ENCODE measurements at regions not wholly inside any gene's neighbourhood (a gene's known extent, or its start where the extent isn't known, plus 50 kb on each side); places are given as distances from the start of the nearest gene placed in this dataset.
A peak's percentile ranks its signal among the peaks of the same experiment; 100 is the strongest.

- TF ChIP-seq CTCF (IDR thresholded peaks at IDR 0.05) (peak; percentile 9 to 37 (median 33)), POLR2A (IDR thresholded peaks at IDR 0.05) (no peak)
- intact Hi-C loops (cut with DNase I; ENCODE audit: low total_unique reads), result no loop called here
- no peak overlapping the region for H3K4me3 ChIP-seq
- no peaks in the 10 kb centered on the region for H3K4me1 ChIP-seq
- H3K9me3 ChIP-seq, result no peaks in the 10 kb centered on the region
- no peaks in the 10 kb centered on the region for H3K36me3 ChIP-seq
- DNase-seq, result no peak
- no peak overlapping the region for H3K27ac ChIP-seq
- H3K27me3 ChIP-seq, result no peaks in the 10 kb centered on the region
Observed at GRCh38 chr2:165016772-165017411, 61.6 kb upstream of the SLC38A11 start.

GRCh38 chr2:165015052-165015642 lies 59.8 kb upstream of the SLC38A11 start:
- no peaks in the 10 kb centered on the region for H3K27me3 ChIP-seq
- H3K4me1 ChIP-seq, result no peaks in the 10 kb centered on the region
- no peak overlapping the region for H3K27ac ChIP-seq
- intact Hi-C loops (cut with DNase I; ENCODE audit: low total_unique reads), result no loop called here
- no peaks in the 10 kb centered on the region for H3K36me3 ChIP-seq
- peak; percentile 36 to 62 (median 46) for TF ChIP-seq CTCF (IDR thresholded peaks at IDR 0.05)
- TF ChIP-seq POLR2A (IDR thresholded peaks at IDR 0.05), result no peak
- H3K9me3 ChIP-seq, result no peaks in the 10 kb centered on the region
- no peak overlapping the region for H3K4me3 ChIP-seq
- DNase-seq, result peak in 1 of 2 donors; percentile 31

GRCh38 chr2:165013944-165014619 lies 58.8 kb upstream of the SLC38A11 start:
- no peaks in the 10 kb centered on the region for H3K9me3 ChIP-seq
- no peak overlapping the region for H3K4me3 ChIP-seq
- H3K4me1 ChIP-seq, result no peaks in the 10 kb centered on the region
- H3K27ac ChIP-seq, result no peak overlapping the region
- intact Hi-C loops (cut with DNase I; ENCODE audit: low total_unique reads), result no loop called here
- TF ChIP-seq CTCF (IDR thresholded peaks at IDR 0.05) (no peak), POLR2A (IDR thresholded peaks at IDR 0.05) (no peak)
- H3K27me3 ChIP-seq, result no peaks in the 10 kb centered on the region
- DNase-seq, result no peak
- H3K36me3 ChIP-seq, result no peaks in the 10 kb centered on the region

- DNase-seq, result no peak
- no peaks in the 10 kb centered on the region for H3K9me3 ChIP-seq
- TF ChIP-seq POLR2A (IDR thresholded peaks at IDR 0.05) (no peak), CTCF (IDR thresholded peaks at IDR 0.05) (no peak)
- H3K36me3 ChIP-seq, result no peaks in the 10 kb centered on the region
- no peak overlapping the region for H3K4me3 ChIP-seq
- H3K27me3 ChIP-seq, result no peaks in the 10 kb centered on the region
- intact Hi-C loops (cut with DNase I; ENCODE audit: low total_unique reads), result no loop called here
- H3K27ac ChIP-seq, result no peak overlapping the region
- H3K4me1 ChIP-seq, result no peaks in the 10 kb centered on the region
Observed at GRCh38 chr2:165011199-165011598, 55.9 kb upstream of the SLC38A11 start.

- Histone ChIP-seq H3K4me1 (no peaks in the 10 kb centered on the region), H3K4me3 (no peak overlapping the region), H3K27me3 (no peaks in the 10 kb centered on the region), H3K27ac (no peak overlapping the region), H3K36me3 (no peaks in the 10 kb centered on the region), H3K9me3 (no peaks in the 10 kb centered on the region)
- no peak for DNase-seq
- intact Hi-C loops (cut with DNase I; ENCODE audit: low total_unique reads), result no loop called here
- TF ChIP-seq CTCF (IDR thresholded peaks at IDR 0.05) (no peak), POLR2A (IDR thresholded peaks at IDR 0.05) (no peak)
Observed at GRCh38 chr2:165010556-165010955, 55.2 kb upstream of the SLC38A11 start.

Measured in uterus (tissue), 3 donors.